ENCODE measurements at regions not wholly inside any gene's neighbourhood (a gene's known extent, or its start where the extent isn't known, plus 50 kb on each side); places are given as distances from the start of the nearest gene placed in this dataset.

GRCh38 chr5:173420108-173420507 is 91.9 kb upstream of the STC2 start:
- Histone ChIP-seq H3K27me3 (ENCODE audit: control insufficient read depth, insufficient read depth, low read length) (no peaks in the 10 kb centered on the region), H3K36me3 (replicated peaks; ENCODE audit: control insufficient read depth, insufficient read depth, low read length) (no peaks in the 10 kb centered on the region), H3K4me3 (ENCODE audit: insufficient read depth, low read depth, low read length) (no peak overlapping the region)
- no peak for DNase-seq

GRCh38 chr5:173413471-173413982 is 85.3 kb upstream of the STC2 start:
- no peak for DNase-seq
- no peak overlapping the region for H3K4me3 ChIP-seq (ENCODE audit: insufficient read depth, low read depth, low read length)

GRCh38 chr5:173412566-173412965 is 84.4 kb upstream of the STC2 start:
- H3K27me3 ChIP-seq (ENCODE audit: control insufficient read depth, insufficient read depth, low read length), result no peaks in the 10 kb centered on the region
- no peaks in the 10 kb centered on the region for H3K36me3 ChIP-seq (replicated peaks; ENCODE audit: control insufficient read depth, insufficient read depth, low read length)
- H3K4me3 ChIP-seq (ENCODE audit: insufficient read depth, low read depth, low read length), result no peak overlapping the region
- no peak for DNase-seq

More at GRCh38 chr5:173413471-173413982, 85.3 kb upstream of the STC2 start:
- H3K27me3 ChIP-seq (ENCODE audit: control insufficient read depth, insufficient read depth, low read length), result no peaks in the 10 kb centered on the region
- H3K36me3 ChIP-seq (replicated peaks; ENCODE audit: control insufficient read depth, insufficient read depth, low read length), result no peaks in the 10 kb centered on the region

- H3K27me3 ChIP-seq (ENCODE audit: control insufficient read depth, insufficient read depth, low read length), result no peaks in the 10 kb centered on the region
- no peak for DNase-seq
- H3K36me3 ChIP-seq (replicated peaks; ENCODE audit: control insufficient read depth, insufficient read depth, low read length), result no peaks in the 10 kb centered on the region
- H3K4me3 ChIP-seq (ENCODE audit: insufficient read depth, low read depth, low read length), result no peak overlapping the region
Observed at GRCh38 chr5:173411791-173412555, 83.8 kb upstream of the STC2 start.

- no peaks in the 10 kb centered on the region for H3K27me3 ChIP-seq (ENCODE audit: control insufficient read depth, insufficient read depth, low read length)
- H3K4me3 ChIP-seq (ENCODE audit: insufficient read depth, low read depth, low read length), result no peak overlapping the region
- no peaks in the 10 kb centered on the region for H3K36me3 ChIP-seq (replicated peaks; ENCODE audit: control insufficient read depth, insufficient read depth, low read length)
- no peak for DNase-seq
Observed at GRCh38 chr5:173410459-173411233, 82.4 kb upstream of the STC2 start.

GRCh38 chr5:173408946-173409345 is 80.7 kb upstream of the STC2 start:
- no peak overlapping the region for H3K4me3 ChIP-seq (ENCODE audit: insufficient read depth, low read depth, low read length)
- H3K36me3 ChIP-seq (replicated peaks; ENCODE audit: control insufficient read depth, insufficient read depth, low read length), result no peaks in the 10 kb centered on the region
- no peaks in the 10 kb centered on the region for H3K27me3 ChIP-seq (ENCODE audit: control insufficient read depth, insufficient read depth, low read length)
- no peak for DNase-seq

GRCh38 chr5:173399851-173400250 is 71.6 kb upstream of the STC2 start:
- Histone ChIP-seq H3K36me3 (replicated peaks; ENCODE audit: control insufficient read depth, insufficient read depth, low read length) (no peaks in the 10 kb centered on the region), H3K27me3 (ENCODE audit: control insufficient read depth, insufficient read depth, low read length) (no peaks in the 10 kb centered on the region), H3K4me3 (ENCODE audit: insufficient read depth, low read depth, low read length) (no peak overlapping the region)
- no peak for DNase-seq

GRCh38 chr5:173397516-173397915 is 69.3 kb upstream of the STC2 start:
- H3K4me3 ChIP-seq (ENCODE audit: insufficient read depth, low read depth, low read length), result no peak overlapping the region
- no peak for DNase-seq
- no peaks in the 10 kb centered on the region for H3K27me3 ChIP-seq (ENCODE audit: control insufficient read depth, insufficient read depth, low read length)

GRCh38 chr5:173396311-173396993 is 68.2 kb upstream of the STC2 start:
- Histone ChIP-seq H3K27me3 (ENCODE audit: control insufficient read depth, insufficient read depth, low read length) (no peaks in the 10 kb centered on the region), H3K36me3 (replicated peaks; ENCODE audit: control insufficient read depth, insufficient read depth, low read length) (no peaks in the 10 kb centered on the region), H3K4me3 (ENCODE audit: insufficient read depth, low read depth, low read length) (no peak overlapping the region)
- DNase-seq, result peak; percentile 73

More at GRCh38 chr5:173397516-173397915, 69.3 kb upstream of the STC2 start:
- no peaks in the 10 kb centered on the region for H3K36me3 ChIP-seq (replicated peaks; ENCODE audit: control insufficient read depth, insufficient read depth, low read length)

GRCh38 chr5:173395933-173396308 is 67.7 kb upstream of the STC2 start:
- H3K27me3 ChIP-seq (ENCODE audit: control insufficient read depth, insufficient read depth, low read length), result no peaks in the 10 kb centered on the region
- DNase-seq, result no peak
- H3K36me3 ChIP-seq (replicated peaks; ENCODE audit: control insufficient read depth, insufficient read depth, low read length), result no peaks in the 10 kb centered on the region
- H3K4me3 ChIP-seq (ENCODE audit: insufficient read depth, low read depth, low read length), result no peak overlapping the region

GRCh38 chr5:173395257-173395932 is 67.2 kb upstream of the STC2 start:
- no peaks in the 10 kb centered on the region for H3K36me3 ChIP-seq (replicated peaks; ENCODE audit: control insufficient read depth, insufficient read depth, low read length)
- H3K4me3 ChIP-seq (ENCODE audit: insufficient read depth, low read depth, low read length), result no peak overlapping the region
- DNase-seq, result peak; percentile 45
- H3K27me3 ChIP-seq (ENCODE audit: control insufficient read depth, insufficient read depth, low read length), result no peaks in the 10 kb centered on the region

- Histone ChIP-seq H3K36me3 (replicated peaks; ENCODE audit: control insufficient read depth, insufficient read depth, low read length) (no peaks in the 10 kb centered on the region), H3K27me3 (ENCODE audit: control insufficient read depth, insufficient read depth, low read length) (no peaks in the 10 kb centered on the region), H3K4me3 (ENCODE audit: insufficient read depth, low read depth, low read length) (no peak overlapping the region)
- DNase-seq, result no peak
Observed at GRCh38 chr5:173394701-173395100, 66.5 kb upstream of the STC2 start.

GRCh38 chr5:173392172-173392571 is 64.0 kb upstream of the STC2 start:
- Histone ChIP-seq H3K27me3 (ENCODE audit: control insufficient read depth, insufficient read depth, low read length) (no peaks in the 10 kb centered on the region), H3K36me3 (replicated peaks; ENCODE audit: control insufficient read depth, insufficient read depth, low read length) (no peaks in the 10 kb centered on the region), H3K4me3 (ENCODE audit: insufficient read depth, low read depth, low read length) (no peak overlapping the region)
- DNase-seq, result no peak

GRCh38 chr5:173391031-173391430 is 62.8 kb upstream of the STC2 start:
- Histone ChIP-seq H3K27me3 (ENCODE audit: control insufficient read depth, insufficient read depth, low read length) (no peaks in the 10 kb centered on the region), H3K36me3 (replicated peaks; ENCODE audit: control insufficient read depth, insufficient read depth, low read length) (no peaks in the 10 kb centered on the region)
- no peak for DNase-seq

More at GRCh38 chr5:173391031-173391430, 62.8 kb upstream of the STC2 start:
- no peak overlapping the region for H3K4me3 ChIP-seq (ENCODE audit: insufficient read depth, low read depth, low read length)
